HG02884 (cell line): ENCODE measurements at regions not wholly inside any gene's neighbourhood (a gene's known extent, or its start where the extent isn't known, plus 50 kb on each side); places are given as distances from the start of the nearest gene placed in this dataset.

ENCODE experiments used
- ATAC-seq: cut with Tn5 transposase; IDR thresholded peaks from one replicate; pipeline ENCODE4 v1.9.1; 2021; ENCODE audit warnings: mild to moderate bottlenecking, moderate library complexity; ENCODE audit not compliant: unreplicated experiment

DNA sequence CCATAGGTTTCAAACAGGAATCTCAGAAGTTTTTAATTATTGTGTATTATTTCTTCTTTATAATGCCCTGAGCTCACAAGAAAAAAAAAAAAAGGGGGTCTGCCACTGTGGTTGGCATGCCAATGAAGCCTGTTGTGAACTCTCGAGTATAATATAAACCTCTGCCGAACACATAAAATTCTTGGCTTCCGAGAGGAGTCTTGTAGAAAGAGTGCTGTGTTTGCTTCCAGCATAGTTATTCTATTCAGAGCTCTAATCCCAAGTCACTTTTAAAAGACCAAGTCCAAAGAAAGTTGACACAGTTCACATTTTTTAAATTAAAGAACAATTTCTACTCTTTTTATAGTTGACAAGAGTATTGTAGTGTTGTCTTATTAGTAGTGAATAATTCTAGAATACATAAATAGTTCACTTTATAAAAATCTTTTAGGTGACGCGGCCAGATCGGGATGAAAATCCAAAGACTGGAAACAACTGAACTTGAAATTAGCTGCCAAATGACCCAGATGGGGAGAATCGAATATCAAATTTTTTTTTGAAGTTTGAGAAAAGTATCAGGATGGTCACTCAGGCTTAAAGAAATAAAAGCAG, 293.2 kb downstream of the DUSP10 start:
- no peak for ATAC-seq

DNA sequence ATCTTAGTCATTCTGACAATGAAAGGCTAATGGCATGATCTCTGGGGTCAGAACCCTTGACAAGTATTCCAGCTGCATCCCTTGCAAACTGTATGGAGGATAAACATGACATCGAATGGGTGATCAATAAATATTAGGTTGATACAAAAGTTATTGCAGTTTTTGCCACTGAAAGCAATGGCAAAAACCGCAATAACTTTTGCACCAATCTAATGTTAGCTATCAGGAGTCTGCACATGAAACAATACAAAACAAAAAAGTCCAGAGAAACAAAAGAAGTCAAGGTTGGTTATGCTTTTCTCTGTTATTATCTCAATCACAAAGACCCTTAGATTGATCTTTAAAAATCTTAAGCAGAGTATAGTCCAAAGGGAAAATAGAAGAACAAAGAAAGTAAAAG, 292.7 kb downstream of the DUSP10 start:
- ATAC-seq = no peak

DNA sequence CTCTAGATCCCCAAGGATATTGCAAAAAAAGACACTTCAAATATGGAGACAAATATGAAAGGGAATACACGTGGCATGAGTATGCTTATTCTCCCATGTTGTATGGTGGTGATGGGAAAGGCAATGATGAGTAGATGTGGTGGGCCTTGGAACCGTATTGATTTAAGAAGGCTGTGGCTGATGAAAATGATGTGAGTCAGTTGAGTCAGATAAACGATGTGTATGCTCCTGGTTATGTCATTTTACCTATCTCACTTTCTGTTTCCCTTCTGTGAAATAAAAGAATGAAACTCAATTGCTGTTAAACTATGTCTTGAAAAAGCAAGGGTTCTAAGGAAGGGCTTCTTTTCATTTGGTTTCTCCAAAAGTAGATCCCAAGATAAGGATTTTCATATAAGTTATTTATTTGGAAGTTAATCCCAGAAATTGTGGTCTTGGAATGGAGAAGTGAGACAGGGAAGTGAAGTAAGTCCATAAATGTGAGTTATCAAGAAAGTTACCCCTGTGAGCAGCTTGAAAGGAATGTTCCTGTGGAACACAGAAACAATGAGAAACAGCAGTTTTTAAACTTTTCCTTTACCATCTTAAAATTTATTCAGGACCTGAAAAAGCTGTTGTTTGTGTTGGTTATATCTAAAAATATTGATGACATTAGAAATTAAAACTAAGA, 292.0 kb downstream of the DUSP10 start:
- no peak for ATAC-seq

DNA sequence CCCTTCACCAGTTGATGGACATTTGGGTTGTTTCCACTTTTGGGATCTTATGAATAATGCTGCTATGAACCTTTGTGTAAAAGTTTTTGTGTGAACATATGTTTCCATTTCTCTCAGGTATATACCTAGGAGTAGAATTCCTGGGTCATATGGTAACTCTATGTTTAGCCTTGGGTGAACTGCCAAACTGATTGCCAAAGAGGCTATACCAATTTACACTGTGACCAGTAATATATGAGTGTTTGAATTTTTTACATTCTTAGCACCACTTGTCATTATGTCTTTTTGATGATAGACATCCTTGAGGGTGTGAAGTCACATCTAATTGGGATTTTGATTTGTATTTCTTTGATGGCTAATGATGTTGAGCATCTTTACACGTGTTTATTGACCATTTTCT, 290.1 kb downstream of the DUSP10 start:
- no peak for ATAC-seq

DNA sequence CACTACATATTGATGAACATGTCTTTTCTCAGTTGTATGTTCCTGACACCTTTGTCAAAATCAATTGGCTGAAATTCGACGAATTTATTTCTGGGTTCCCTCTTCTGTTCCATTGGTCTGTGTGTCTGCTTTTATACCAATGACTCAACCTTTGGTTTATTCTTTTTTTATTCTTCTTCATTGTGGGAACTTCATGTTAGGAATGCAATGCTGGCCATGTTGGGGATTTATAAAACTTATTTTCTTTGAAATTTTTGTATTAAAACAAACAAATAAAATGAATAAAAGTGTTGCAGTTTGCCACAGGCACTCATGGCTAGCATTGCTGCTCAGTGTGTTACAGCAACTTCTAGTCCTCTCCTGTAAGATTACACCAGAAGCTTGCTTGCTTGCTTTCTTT, 287.8 kb downstream of the DUSP10 start:
- no peak for ATAC-seq

DNA sequence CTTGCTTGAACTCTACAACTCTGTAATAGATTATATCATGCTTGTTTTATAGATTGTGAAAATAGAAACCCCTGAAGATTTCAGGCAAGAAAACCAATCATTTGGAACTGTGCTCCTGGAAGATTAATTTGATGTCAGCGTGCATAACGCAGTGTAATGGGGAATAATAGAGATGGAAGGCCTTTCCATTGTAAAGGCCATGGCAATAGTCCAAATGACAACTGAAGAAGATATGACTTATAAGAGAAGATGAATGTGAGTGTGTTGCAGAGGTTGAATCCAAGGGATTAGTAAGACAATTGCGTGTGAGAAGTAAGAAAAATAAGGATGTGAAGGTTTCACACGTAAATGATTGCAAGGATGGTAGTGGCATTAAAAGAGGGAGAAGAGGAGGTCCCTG, 285.0 kb downstream of the DUSP10 start:
- no peak for ATAC-seq

DNA sequence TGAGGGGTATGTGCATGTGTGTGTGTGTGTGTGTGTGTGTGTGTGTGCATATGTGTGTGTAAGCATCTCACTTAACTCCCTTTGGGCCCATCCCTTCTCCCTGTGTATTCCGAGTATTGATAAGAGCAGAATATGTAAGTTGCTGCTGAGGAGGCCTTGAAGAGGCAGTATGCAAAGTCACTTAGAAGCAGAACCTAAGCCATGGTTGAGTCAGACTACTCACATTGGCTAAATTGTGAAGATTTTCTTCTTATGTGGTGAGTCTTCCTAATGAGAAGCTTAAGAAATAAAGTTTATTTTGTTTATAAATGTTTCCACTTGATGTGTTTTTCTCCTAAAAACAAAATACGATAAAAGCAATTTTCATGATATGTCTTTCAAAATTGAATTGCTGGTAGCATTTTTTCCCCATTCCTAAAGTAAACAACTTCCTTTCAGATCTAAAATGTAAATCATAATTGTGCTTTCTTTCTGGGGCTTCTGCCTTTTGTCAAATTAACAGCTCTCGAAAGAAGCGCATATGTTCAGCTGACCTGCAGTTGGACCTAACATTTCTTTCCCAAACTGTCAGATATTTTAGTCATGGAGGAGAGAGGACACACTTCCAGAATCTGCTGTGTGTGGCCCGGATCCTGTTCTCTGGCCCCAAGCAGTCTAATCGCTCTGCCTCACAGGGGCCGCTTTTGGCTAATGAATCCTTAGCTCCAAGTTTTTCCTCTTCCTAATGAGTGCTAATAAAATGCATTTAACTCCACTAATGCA, 284.0 kb downstream of the DUSP10 start:
- ATAC-seq = no peak

DNA sequence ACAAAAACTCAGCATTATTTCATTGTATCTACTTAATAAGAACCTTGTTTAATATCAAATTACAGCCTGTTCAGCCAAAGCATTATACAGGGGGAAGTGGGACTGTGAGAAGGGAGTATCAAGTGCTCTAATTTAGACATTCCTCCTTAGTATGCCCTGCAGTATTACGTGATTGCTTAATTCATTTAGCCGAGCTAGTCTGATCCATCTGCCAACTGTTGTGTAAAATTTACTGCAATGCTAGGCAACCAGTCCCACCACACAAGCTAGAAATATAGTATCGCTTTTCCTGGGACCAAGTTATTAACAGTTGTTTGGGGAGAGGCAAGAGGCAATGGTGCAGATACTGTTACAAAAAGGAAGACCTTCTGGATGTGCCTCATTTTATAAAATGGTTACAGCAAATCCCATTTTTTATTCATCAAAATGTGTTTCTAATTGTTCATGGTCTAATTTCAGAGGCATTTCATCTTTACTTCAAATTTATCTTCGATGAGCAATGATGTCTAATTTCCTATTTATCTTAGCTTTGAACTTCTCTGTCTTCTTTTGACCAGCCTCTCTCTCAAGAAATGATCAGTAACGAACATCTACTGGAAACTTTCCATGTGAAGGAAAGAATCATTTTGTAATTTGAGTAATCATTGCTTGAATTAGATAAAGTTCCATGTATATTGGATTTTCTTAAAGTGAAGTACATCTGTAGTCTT, 283.3 kb downstream of the DUSP10 start:
- ATAC-seq = no peak

DNA sequence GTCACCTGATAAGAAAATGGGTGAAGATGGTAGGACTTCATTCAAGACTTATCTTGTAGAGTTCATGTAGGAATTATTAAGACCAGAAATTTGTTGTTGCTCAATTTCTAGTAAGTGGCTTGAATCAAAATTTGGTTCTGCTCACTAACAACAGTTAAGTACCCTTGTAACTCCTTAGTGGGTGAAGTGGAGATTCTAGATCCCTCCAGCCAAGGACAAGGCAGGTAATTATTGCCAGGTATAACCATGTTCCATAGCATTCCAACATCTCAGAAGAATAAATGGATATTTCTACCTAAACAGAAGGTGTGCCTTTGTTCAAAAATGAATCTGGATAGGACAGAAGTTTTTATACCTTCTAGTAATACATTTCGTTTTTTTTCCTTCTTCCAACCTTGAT, 282.3 kb downstream of the DUSP10 start:
- ATAC-seq = no peak

DNA sequence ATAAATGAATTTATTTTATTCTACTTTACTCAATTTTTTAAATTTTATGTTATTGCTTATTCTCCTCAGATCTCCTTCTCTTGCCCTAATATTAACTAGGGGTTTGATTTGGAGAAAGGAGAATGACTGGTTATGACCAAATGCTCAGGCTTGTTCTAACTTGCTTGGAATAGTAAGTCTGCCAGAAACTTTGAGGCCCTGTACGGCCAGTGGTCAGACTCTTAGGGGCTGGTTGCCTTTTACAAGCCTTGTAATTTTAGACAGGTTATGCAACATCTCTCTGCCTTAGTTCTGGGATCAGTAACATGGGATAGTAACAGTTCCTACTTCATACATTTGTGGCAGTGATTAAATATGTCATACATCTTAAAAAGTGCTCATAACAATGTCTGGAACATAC, 279.5 kb downstream of the DUSP10 start:
- no peak for ATAC-seq

DNA sequence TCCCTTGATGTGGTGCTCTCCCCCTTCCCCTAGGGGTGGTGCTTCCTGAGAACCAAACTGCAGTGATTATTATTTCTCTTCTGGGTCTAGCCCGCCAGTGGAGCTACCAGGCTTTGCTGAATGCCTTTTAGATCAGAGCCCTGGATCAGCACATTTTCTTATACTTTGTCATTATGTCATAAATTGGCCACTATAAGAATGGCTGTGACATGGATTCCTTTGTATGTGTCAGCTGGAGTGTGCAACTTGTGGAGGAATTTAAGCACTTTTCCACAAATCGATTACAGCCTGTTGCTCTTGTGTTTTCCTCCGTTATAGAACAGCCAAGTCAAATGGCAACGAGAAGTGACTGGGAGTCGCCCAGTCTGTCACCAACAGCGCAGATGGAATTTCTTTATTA, 273.3 kb downstream of the DUSP10 start:
- no peak for ATAC-seq

DNA sequence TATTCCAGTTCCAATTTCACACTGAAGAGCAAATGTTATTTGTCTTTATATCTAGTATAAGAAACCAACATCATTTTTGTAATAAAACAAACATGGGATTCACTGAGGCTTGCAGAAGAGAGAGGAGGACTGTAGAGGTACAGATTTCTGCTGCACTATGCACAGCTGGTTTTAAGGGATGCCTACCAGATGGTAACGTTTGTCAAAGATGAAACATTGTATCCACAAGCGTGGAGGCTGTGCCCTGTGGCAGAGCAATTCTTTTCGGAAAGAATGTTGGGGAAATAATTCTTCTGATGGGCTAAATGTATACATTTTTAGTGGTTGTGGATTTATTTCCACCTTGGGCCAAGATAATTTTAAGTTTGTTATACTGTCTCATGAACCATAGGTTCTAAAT, 272.4 kb downstream of the DUSP10 start:
- ATAC-seq = no peak

DNA sequence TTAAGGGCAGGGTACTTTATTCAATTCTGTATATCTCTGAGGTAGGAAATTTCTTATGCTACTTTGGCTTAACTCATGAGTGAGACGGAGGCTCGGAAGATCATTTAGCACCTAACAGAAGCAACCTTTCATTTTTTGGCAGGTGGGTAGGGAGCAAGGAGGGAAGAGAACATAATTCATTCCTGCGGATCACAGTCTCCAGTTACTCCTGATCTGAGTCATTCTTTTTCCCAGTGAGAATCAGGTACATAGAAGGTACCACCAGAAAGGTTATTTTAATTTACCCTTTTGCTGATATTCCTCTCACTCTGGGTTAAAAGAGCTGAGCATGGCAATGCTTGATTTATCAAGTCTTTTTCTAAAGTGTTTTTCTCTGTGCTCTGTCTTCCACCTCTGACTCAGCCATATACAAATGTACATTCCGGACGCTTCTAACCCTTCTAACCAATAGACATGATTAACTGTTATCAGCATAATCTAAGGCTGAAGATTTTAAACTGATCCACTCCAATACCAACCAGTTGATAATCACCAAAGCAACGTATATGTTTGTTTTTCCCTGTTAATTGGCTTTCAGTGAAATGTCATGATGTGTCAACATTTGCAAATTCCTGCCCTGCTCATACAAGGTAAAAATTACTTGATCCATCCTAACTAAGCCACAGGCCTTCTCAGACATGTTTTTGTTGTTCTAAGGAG, 271.7 kb downstream of the DUSP10 start:
- ATAC-seq = no peak

DNA sequence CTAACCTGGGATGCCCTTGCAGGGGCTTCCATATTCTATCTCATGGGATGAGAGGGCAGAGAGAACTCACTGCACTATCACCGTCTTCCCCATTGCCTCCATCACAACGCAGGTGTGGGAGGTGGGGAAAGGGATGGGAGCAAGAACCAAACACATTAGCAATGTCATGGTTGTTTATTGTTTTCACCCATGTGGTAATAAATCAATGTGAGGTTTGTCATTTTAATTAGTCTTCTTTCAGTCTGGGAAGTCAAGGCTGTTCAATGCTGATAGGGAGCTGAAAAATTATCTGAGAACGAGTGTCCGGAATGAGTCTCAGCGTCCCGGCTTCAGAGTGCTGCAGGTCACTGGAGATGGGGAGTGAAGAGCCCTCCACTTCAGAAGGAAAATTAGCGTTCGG, 268.5 kb downstream of the DUSP10 start:
- no peak for ATAC-seq

DNA sequence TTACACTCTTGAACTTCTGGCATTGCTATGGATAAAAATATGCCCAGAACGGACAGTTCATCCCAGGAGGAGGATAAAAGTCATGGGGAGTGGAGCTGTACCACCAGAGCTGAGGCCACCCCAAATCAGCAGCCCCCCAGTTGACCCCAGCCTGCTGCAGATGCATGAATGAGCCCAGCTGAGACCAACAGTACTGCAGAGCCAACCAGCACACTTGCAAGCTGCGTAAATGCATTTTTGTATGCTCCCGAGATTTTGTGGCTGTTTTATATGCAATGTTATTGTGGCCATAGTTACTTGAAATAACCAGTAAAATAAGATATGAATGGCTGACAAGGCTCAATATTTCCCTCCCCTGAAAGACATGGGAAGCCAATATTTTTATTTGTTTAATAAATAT, 264.6 kb downstream of the DUSP10 start:
- ATAC-seq = no peak

DNA sequence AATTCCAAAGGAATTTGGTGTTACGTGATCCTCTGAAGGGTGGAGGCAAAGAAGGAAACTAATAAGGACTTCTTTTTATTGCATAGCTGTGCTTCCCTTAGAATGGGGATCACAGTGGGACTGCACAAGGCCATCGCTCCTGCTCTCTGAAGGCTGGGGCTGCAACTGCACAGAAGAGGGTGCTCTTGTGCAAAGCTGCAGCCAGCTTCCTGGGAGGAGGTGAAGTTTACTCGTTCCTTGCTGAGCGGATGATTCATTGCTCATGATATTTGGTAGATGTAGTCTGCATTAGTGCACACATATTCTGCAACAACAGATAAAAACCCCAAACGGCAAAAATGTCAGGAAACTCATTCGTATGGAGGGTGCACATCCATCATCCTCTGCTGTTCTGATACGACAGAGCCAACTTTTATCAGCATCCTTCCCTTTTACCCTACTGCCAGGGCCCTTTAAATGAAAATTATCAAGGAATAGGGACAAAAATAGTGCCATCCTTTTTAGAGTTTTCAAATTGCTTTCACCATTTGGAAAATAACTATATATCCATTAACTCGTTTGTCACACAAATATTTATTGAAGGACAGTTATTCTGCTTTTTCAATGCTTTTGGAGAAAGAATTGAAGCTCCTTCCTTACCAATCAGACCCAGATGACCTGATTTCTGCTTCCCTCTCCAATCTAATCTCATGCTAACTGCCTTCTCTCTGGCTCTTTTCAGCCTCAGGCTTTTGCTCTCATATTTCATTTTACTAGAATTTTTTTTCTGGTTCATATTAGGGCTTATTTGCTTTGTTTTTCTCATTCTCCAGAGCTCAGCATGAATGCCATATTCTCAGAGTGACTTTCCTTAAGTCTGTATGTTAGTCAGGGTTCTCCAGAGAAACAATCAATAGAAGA, 263.6 kb downstream of the DUSP10 start:
- ATAC-seq = peak; percentile 93

DNA sequence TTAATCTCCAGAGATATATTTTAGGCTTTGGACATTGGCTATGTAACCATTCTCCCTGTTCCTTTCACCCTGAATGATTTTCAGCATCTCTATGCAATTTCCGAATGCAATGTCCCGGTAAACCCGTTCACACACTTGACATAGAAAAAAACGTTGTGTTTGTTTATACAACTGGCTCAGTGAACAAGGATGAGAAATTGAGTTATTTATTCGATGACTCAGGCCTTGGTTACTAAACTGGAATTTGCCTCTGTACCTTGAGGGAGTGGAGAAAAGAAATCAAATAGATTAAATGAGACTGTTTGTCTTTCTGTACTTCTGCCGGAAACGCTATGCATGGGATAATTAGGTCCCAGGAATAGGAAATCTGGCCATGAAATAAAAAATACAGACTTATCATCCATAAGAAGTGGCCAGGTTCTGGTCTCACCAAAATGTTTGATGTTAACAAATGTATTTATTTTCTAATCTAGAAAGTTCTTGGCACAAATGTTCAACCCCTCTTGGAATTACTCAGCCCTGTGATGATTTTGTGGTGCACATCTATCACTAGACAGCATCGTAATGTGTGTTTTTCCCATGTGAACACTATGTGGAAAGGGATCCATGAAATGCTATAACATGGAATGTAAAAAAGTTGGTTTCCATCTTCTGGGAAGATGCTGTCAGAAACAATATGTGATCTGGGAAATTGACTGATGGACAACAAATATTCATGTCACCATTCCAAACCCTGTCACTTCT, 253.9 kb downstream of the DUSP10 start:
- no peak for ATAC-seq

DNA sequence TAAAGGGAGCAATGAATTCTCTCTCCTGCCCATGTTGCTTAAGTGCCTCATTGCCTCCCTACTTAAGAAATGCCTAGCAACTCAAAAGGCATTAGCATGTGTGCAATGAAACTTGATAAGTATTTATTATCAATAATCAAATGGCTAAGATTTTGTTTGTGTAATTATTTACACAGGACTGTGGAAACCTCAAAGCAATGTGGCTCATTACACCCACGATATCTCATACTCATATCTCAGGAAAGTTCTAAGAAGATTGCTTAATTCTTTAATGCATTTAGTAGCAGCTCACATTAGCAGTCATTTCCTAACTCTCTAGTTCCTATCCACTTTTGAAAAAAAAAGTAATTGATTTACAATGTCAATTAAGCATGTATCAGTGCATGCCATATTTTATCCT, 253.3 kb downstream of the DUSP10 start:
- ATAC-seq = no peak

DNA sequence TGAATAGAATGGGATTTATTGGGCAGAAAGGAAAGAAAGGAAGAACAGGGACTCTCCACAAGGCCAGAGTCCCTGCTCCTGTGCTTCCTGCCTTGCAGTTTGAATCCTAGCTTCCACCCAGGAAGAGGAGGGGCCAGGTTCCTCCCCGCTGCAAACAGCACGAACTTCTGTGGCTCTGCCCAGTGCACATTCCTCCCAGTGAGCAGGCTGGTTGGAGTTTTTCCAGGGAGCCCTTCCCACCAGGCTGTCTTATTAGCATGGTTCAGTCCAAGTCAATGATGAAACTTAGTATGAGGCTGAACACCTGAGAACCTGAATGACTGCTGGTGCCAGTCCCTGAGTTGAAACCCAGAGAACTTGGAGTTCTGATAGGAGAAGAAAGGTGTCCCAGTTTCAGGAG, 247.2 kb downstream of the DUSP10 start:
- ATAC-seq = no peak
